GM12878 (cell line): ENCODE measurements at regions not wholly inside any gene's neighbourhood (a gene's known extent, or its start where the extent isn't known, plus 50 kb on each side); places are given as distances from the start of the nearest gene placed in this dataset.

Experiments
- ATAC-seq: fragments of 200-7000 bp; cut with Tn5 transposase; 3 replicates; pipeline ENCODE4 v1.9.1; 2020; ENCODE audit warnings: mild to moderate bottlenecking, moderate library complexity
- BruUV-seq: library from RNA; stranded (reverse); fragments of 400-500 nt; replicated peaks from 2 replicates; lab custom pipeline; 2021; lab: Mats Ljungman, UMichigan
- CTCF ChIA-PET: fragments of 300-600 bp; sonication (Branson Sonifier 250); formaldehyde crosslinking; extraction: SDS; loops from one replicate; lab custom pipeline; 2021; ENCODE audit warnings: inconsistent platforms; lab: Yijun Ruan, JAX
- POLR2A ChIA-PET: fragments of 350-600 bp; formaldehyde crosslinking; extraction: SDS; loops from one replicate; lab custom pipeline; 2021; ENCODE audit warnings: inconsistent platforms; lab: Charles Lee
- RAD21 ChIA-PET: fragments of 300-600 bp; sonication (Branson Sonifier 250); formaldehyde crosslinking; loops from one replicate; lab custom pipeline; 2023; ENCODE audit warnings: antibody characterized with exemption; ENCODE audit not compliant: unreplicated experiment; lab: Charles Lee
- SMC1A ChIA-PET: fragments of 300-600 bp; sonication (Branson Sonifier 250); formaldehyde crosslinking; loops from one replicate; lab custom pipeline; 2023; ENCODE audit not compliant: unreplicated experiment, uncharacterized antibody; lab: Charles Lee
- DNase-seq: peaks from one replicate; pipeline ENCODE4 v3.0.0-alpha.2; 2011; ENCODE audit warnings: low read depth, low spot score
- FAIRE-seq: peaks from 3 replicates; lab custom pipeline; 2011; peaks lifted over from hg19 to GRCh38; lab: Jason Lieb, UNC
- H2AFZ ChIP-seq: 2 replicates; pipeline ENCODE4 v1.6.0; 2011; ENCODE audit warnings: low read depth, low read length, control low read depth; ENCODE audit not compliant: control insufficient read depth
- H3K27ac ChIP-seq: 2 replicates; pipeline ENCODE4 v1.5.1; 2011; ENCODE audit warnings: control low read depth; ENCODE audit not compliant: control insufficient read depth, insufficient read depth
- H3K27me3 ChIP-seq, 2 experiments: replicated peaks in 1 of 2; 2 replicates each; pipeline versions ENCODE4 v1.6.0 to v1.6.1; 2011; ENCODE audit warnings: low read length in 1 of 2; ENCODE audit not compliant: control insufficient read depth in 2 of 2, insufficient read depth in 2 of 2
- H3K36me3 ChIP-seq, 2 experiments: 2 replicates each; pipeline ENCODE4 v1.5.1; 2011; ENCODE audit warnings: low read length in 1 of 2; ENCODE audit not compliant: control insufficient read depth in 2 of 2, insufficient read depth in 2 of 2
- H3K4me1 ChIP-seq: 2 replicates; pipeline ENCODE4 v1.6.1; 2011; ENCODE audit warnings: mild to moderate bottlenecking, low read length, moderate library complexity, mixed read lengths; ENCODE audit not compliant: control insufficient read depth, insufficient read depth
- H3K4me2 ChIP-seq: 2 replicates; pipeline ENCODE4 v1.6.0; 2011; ENCODE audit warnings: control low read depth; ENCODE audit not compliant: control insufficient read depth, insufficient read depth
- H3K4me3 ChIP-seq: fragments of 200-600 bp; sonication (generic); 2 replicates; pipeline ENCODE4 v1.5.1; 2016
- H3K79me2 ChIP-seq: 2 replicates; pipeline ENCODE4 v1.6.0; 2011; ENCODE audit warnings: low read length; ENCODE audit not compliant: control insufficient read depth, insufficient read depth
- H3K9ac ChIP-seq: 2 replicates; pipeline ENCODE4 v1.8.0; 2011; ENCODE audit warnings: low read length, control low read depth, mixed read lengths; ENCODE audit not compliant: control insufficient read depth, insufficient read depth
- H3K9me3 ChIP-seq: replicated peaks from 3 replicates; pipeline ENCODE4 v1.5.1; 2011; ENCODE audit warnings: mild to moderate bottlenecking, low read length; ENCODE audit not compliant: control insufficient read depth, insufficient read depth
- H4K20me1 ChIP-seq: 2 replicates; pipeline ENCODE4 v1.6.0; 2011; ENCODE audit not compliant: control insufficient read depth, insufficient read depth
- BRCA1 ChIP-seq: IDR thresholded peaks from 2 replicates; pipeline ENCODE4 v1.6.1; 2011; ENCODE audit warnings: low read depth, low read length, improper control_type of control experiment
- CEBPB ChIP-seq, 2 experiments: fragments of 150-350 bp in 1 of 2; IDR thresholded peaks; 2 replicates each; pipeline ENCODE4 v1.6.1; 2012 to 2014; ENCODE audit warnings: low read depth in 2 of 2, low read length in 2 of 2, borderline replicate concordance in 1 of 2, inconsistent platforms in 1 of 2
- FOS ChIP-seq: IDR thresholded peaks from 3 replicates; pipeline ENCODE4 v1.6.1; 2011; ENCODE audit warnings: borderline replicate concordance; ENCODE audit not compliant: insufficient read length; ENCODE audit errors: extremely low read depth
- KLF5 ChIP-seq: fragments of 450-650 bp; IDR thresholded peaks from 2 replicates; pipeline ENCODE4 v1.6.1; 2014; ENCODE audit warnings: mild to moderate bottlenecking; ENCODE audit not compliant: partially characterized antibody
- LARP7 ChIP-seq: fragments of 450-650 bp; IDR thresholded peaks from 2 replicates; pipeline ENCODE4 v1.6.1; 2017; ENCODE audit warnings: mild to moderate bottlenecking
- MYB ChIP-seq: fragments of 150-350 bp; IDR thresholded peaks from 2 replicates; pipeline ENCODE4 v1.6.1; 2014; ENCODE audit warnings: mild to moderate bottlenecking, low read depth, low read length, borderline replicate concordance
- RAD51 ChIP-seq: fragments of 450-650 bp; IDR thresholded peaks from 2 replicates; pipeline ENCODE4 v1.6.1; 2016; ENCODE audit warnings: moderate library complexity, mild to moderate bottlenecking, inconsistent platforms
- RB1 ChIP-seq: fragments of 450-650 bp; formaldehyde crosslinking; IDR thresholded peaks from 2 replicates; pipeline ENCODE4 v1.6.1; 2017; ENCODE audit warnings: mild to moderate bottlenecking, borderline replicate concordance
- SPI1 ChIP-seq: IDR thresholded peaks from 2 replicates; pipeline ENCODE4 v1.6.1; 2011; ENCODE audit warnings: low read depth, mild to moderate bottlenecking, low read length, moderate library complexity, borderline replicate concordance; ENCODE audit not compliant: insufficient read depth
- WGBS: methylation state at CpG from one replicate; pipeline ENCODE4 v1.1.6; 2016; ENCODE audit warnings: low lambda C conversion rate; ENCODE audit not compliant: insufficient replicate concordance, insufficient coverage; ENCODE audit errors: missing lambda C conversion rate; 5-methylcytosine and 5-hydroxymethylcytosine counted together
- in situ Hi-C: fragments of 300-500 bp; cut with MboI; formaldehyde crosslinking; loops from 9 replicates; pipeline ENCODE4 v1.14.3; 2018; ENCODE audit warnings: mixed read lengths
- intact Hi-C: fragments of 100-400 bp; cut with micrococcal nuclease; formaldehyde crosslinking; loops from one replicate; pipeline ENCODE4 v1.14.2; 2022; ENCODE audit not compliant: unreplicated experiment
- TF ChIP-seq, protein P1 (sequence below): fragments of 450-650 bp; formaldehyde crosslinking; IDR thresholded peaks from 2 replicates; pipeline ENCODE4 v1.5.0; 2022; ENCODE audit warnings: mild to moderate bottlenecking, missing genetic modification characterization

DNA sequence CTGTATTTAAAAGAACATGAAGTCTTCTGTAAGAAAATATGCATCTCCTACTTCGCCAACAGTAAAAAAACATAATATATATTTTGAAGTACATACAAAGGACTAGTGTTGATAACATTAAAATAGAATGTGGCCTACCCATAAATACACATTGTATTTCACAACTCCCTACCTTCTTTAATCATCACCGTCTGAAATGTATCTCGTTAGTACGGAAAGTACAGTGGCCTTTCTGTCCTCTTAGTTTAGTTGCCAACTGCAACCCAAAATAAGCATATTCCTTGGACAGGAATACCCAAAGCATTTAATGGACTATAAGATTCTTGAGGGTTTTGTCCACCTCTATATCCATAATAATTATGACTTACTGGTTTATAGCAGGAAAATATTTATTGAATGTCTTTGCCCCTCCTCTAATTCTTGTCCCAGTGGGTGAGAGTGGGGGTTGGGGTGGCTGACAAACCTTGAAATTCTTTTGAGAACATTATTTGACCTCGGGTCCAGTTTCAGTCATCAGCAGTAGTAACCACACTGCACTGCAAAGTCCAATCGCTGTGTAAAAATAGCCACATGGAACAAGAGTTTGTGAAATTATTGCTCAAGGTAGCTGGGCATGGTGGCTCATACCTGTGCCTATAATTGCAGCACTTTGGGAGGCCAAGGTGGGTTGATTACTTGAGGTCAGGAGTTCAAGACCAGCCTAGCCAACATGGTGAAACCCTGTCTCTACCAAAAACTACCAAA is 474.5 kb downstream of the KLHL13 start:
- intact Hi-C loops (no loop called here), in situ Hi-C loops (no loop called here)
- RAD21 ChIA-PET, result no interaction called here
- no TSS peak for BruUV-seq
- SMC1A ChIA-PET, result interaction anchor here (1.5 kb wide), 1 partner anchor 12 kb away, joined by 3 read pairs; no protein-coding TSS in a partner anchor
- no peaks in the 10 kb centered on the region for H3K27me3 ChIP-seq
- CTCF ChIA-PET, result interaction anchor here (1.1 kb wide), 1 partner anchor 9 kb away, joined by 3 read pairs; no protein-coding TSS in a partner anchor
- H3K9me3 ChIP-seq, result no peaks in the 10 kb centered on the region
- no peaks in the 10 kb centered on the region for H3K36me3 ChIP-seq
- H3K4me3 ChIP-seq, result no peak overlapping the region
- H4K20me1 ChIP-seq, result no peaks in the 10 kb centered on the region
- H3K4me1 ChIP-seq, result no peaks in the 10 kb centered on the region
- H3K27ac ChIP-seq, result no peak overlapping the region
- ATAC-seq (no peak), FAIRE-seq (no peak), DNase-seq (no peak)
- H3K4me2 ChIP-seq, result no peak overlapping the region
- TF ChIP-seq MYB (no peak), LARP7 (no peak), RB1 (no peak), BRCA1 (no peak), SPI1 (no peak), RAD51 (no peak), KLF5 (no peak), CEBPB (IDR thresholded peaks at IDR 0.05; ENCODE audit: borderline replicate concordance in 1 of 2, low read depth in 2 of 2, low read length in 2 of 2) (no peak), FOS (no peak)
- TF ChIP-seq, protein P1, sequence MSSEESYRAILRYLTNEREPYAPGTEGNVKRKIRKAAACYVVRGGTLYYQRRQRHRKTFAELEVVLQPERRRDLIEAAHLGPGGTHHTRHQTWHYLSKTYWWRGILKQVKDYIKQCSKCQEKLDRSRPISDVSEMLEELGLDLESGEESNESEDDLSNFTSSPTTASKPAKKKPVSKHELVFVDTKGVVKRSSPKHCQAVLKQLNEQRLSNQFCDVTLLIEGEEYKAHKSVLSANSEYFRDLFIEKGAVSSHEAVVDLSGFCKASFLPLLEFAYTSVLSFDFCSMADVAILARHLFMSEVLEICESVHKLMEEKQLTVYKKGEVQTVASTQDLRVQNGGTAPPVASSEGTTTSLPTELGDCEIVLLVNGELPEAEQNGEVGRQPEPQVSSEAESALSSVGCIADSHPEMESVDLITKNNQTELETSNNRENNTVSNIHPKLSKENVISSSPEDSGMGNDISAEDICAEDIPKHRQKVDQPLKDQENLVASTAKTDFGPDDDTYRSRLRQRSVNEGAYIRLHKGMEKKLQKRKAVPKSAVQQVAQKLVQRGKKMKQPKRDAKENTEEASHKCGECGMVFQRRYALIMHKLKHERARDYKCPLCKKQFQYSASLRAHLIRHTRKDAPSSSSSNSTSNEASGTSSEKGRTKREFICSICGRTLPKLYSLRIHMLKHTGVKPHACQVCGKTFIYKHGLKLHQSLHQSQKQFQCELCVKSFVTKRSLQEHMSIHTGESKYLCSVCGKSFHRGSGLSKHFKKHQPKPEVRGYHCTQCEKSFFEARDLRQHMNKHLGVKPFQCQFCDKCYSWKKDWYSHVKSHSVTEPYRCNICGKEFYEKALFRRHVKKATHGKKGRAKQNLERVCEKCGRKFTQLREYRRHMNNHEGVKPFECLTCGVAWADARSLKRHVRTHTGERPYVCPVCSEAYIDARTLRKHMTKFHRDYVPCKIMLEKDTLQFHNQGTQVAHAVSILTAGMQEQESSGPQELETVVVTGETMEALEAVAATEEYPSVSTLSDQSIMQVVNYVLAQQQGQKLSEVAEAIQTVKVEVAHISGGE (CRISPR knock-in tag), result no peak
- no peak overlapping the region for H2AFZ ChIP-seq
- 45% methylated on average over 6 of the region's 6 CpGs for WGBS
- no peaks in the 10 kb centered on the region for H3K79me2 ChIP-seq
- H3K9ac ChIP-seq, result no peak overlapping the region
- POLR2A ChIA-PET, result no interaction called here
